Amygdala (tissue), 56 donors: ENCODE measurements at regions not wholly inside any gene's neighbourhood (a gene's known extent, or its start where the extent isn't known, plus 50 kb on each side); places are given as distances from the start of the nearest gene placed in this dataset.
A peak's percentile ranks its signal among the peaks of the same experiment; 100 is the strongest.
"Not testable (repeated sequence)": the region's sequence is repeated elsewhere in the genome, so short reads cannot be mapped to it uniquely, and the experiment has no call there.

Experiments used
- DNase-seq, 56 donors: peaks; one replicate each; lab custom pipeline; 2025; lab: John Stamatoyannopoulos, UW

- DNase-seq: no peak
Observed at GRCh38 chr3:191518861-191519260, 57.9 kb downstream of the PYDC2 start.

GRCh38 chr3:191521055-191521454, 60.1 kb downstream of the PYDC2 start:
- DNase-seq: no peak

GRCh38 chr3:191523148-191523547, 62.2 kb downstream of the PYDC2 start:
- peak in 1 of 56 donors; percentile 0 for DNase-seq

- DNase-seq: no peak
Observed at GRCh38 chr3:191528589-191528988, 67.6 kb downstream of the PYDC2 start.

- DNase-seq: no peak
Observed at GRCh38 chr3:191529992-191530391, 69.0 kb downstream of the PYDC2 start.

GRCh38 chr3:191531434-191531972, 70.5 kb downstream of the PYDC2 start:
- DNase-seq: no peak

GRCh38 chr3:191543018-191543417, 82.1 kb downstream of the PYDC2 start:
- DNase-seq: no peak

GRCh38 chr3:191543897-191544296, 82.9 kb downstream of the PYDC2 start:
- no peak for DNase-seq

- no peak for DNase-seq
Observed at GRCh38 chr3:191549357-191549756, 88.4 kb downstream of the PYDC2 start.

GRCh38 chr3:191555037-191555436, 94.1 kb downstream of the PYDC2 start:
- no peak for DNase-seq

- no peak for DNase-seq
Observed at GRCh38 chr3:191557322-191557721, 96.4 kb downstream of the PYDC2 start.

GRCh38 chr3:191563722-191564121, 102.8 kb downstream of the PYDC2 start:
- DNase-seq: no peak

- no peak for DNase-seq
Observed at GRCh38 chr3:191566469-191566868, 105.5 kb downstream of the PYDC2 start.

- no peak for DNase-seq
Observed at GRCh38 chr3:191568206-191568605, 107.2 kb downstream of the PYDC2 start.

- DNase-seq: no peak
Observed at GRCh38 chr3:191592105-191592504, 131.1 kb downstream of the PYDC2 start.

GRCh38 chr3:191593486-191593885, 132.5 kb downstream of the PYDC2 start:
- DNase-seq: no peak

GRCh38 chr3:191615511-191615910, 154.5 kb downstream of the PYDC2 start:
- not testable (repeated sequence) for DNase-seq

GRCh38 chr3:191624299-191624698, 163.3 kb downstream of the PYDC2 start:
- no peak for DNase-seq

- peak in 45 of 56 donors; percentile 3 to 69 (median 21) for DNase-seq
Observed at GRCh38 chr3:191627064-191627463, 166.1 kb downstream of the PYDC2 start.

- DNase-seq: peak in 1 of 56 donors; percentile 2
Observed at GRCh38 chr3:191628571-191628970, 167.6 kb downstream of the PYDC2 start.

GRCh38 chr3:191631496-191631895, 170.5 kb downstream of the PYDC2 start:
- DNase-seq: no peak

GRCh38 chr3:191634902-191635301, 173.9 kb downstream of the PYDC2 start:
- DNase-seq: no peak

- no peak for DNase-seq
Observed at GRCh38 chr3:191637611-191638010, 176.6 kb downstream of the PYDC2 start.
